ENCODE measurements at regions not wholly inside any gene's neighbourhood (a gene's known extent, or its start where the extent isn't known, plus 50 kb on each side); places are given as distances from the start of the nearest gene placed in this dataset.
"Not testable (repeated sequence)": the region's sequence is repeated elsewhere in the genome, so short reads cannot be mapped to it uniquely, and the experiment has no call there.

GRCh38 chr3:20450611-20451010 is 264.6 kb upstream of the SGO1 start:
- TF ChIP-seq CTCF (conservative IDR thresholded peaks at IDR 0.05; ENCODE audit: low read depth, low read length), result no peak
- no peak for DNase-seq (ENCODE audit: low read depth)
- no peak overlapping the region for H3K4me3 ChIP-seq (ENCODE audit: low read depth, low read length)

DNA sequence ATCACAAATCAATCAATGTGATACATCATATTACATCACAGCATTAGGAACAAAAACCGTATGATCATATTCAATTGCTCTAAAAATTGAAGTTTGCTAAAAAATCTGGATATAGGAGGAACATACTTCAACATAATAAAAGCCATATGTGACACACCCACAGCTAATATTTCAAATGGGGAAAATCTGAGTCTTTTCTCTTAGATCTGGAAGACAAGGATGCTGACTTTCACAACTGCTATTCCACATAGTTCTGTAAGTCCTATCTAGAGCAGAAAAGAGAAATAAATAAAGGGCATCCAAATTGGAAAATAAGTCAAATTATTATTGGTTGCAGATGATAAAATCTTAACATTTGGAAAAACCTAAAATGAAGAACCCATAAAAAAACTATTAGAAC is 256.8 kb upstream of the SGO1 start:
- no peak overlapping the region for H3K4me3 ChIP-seq (ENCODE audit: low read depth, low read length)
- TF ChIP-seq CTCF (conservative IDR thresholded peaks at IDR 0.05; ENCODE audit: low read depth, low read length), result no peak
- DNase-seq (ENCODE audit: low read depth), result no peak

- DNase-seq (ENCODE audit: low read depth); H3K4me3 ChIP-seq (ENCODE audit: low read depth, low read length): not testable (repeated sequence)
Observed at GRCh38 chr3:20427268-20427667, 241.3 kb upstream of the SGO1 start.

- DNase-seq (ENCODE audit: low read depth), result no peak
- no peak overlapping the region for H3K4me3 ChIP-seq (ENCODE audit: low read depth, low read length)
- no peak for TF ChIP-seq CTCF (conservative IDR thresholded peaks at IDR 0.05; ENCODE audit: low read depth, low read length)
Observed at GRCh38 chr3:20425138-20425537, 239.1 kb upstream of the SGO1 start.

GRCh38 chr3:20424086-20424485 is 238.1 kb upstream of the SGO1 start:
- no peak for TF ChIP-seq CTCF (conservative IDR thresholded peaks at IDR 0.05; ENCODE audit: low read depth, low read length)
- no peak for DNase-seq (ENCODE audit: low read depth)
- no peak overlapping the region for H3K4me3 ChIP-seq (ENCODE audit: low read depth, low read length)

DNA sequence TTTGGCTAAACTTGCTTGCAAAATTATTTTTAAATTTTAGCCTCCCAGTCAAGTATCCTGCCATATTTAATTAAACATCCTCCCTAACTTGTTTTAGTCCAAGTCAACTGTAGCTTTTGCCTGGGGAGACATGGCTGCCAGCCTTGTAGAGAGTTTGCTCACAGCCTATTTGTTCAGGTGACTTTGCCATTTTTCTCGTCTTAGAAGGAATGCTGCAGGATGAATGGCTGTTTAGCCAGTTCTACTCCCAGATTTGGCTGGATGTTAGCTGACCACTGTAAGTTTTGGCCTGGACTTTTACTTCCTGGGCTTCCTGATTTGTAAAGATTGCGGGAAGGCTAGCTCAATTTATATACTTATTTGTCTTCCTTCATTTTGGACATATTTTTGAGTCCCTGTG is 236.4 kb upstream of the SGO1 start:
- DNase-seq (ENCODE audit: low read depth), result no peak
- H3K4me3 ChIP-seq (ENCODE audit: low read depth, low read length), result no peak overlapping the region
- no peak for TF ChIP-seq CTCF (conservative IDR thresholded peaks at IDR 0.05; ENCODE audit: low read depth, low read length)

- TF ChIP-seq CTCF (conservative IDR thresholded peaks at IDR 0.05; ENCODE audit: low read depth, low read length), result no peak
- no peak for DNase-seq (ENCODE audit: low read depth)
Observed at GRCh38 chr3:20417388-20418108, 231.5 kb upstream of the SGO1 start.

More at GRCh38 chr3:20417388-20418108, 231.5 kb upstream of the SGO1 start:
- H3K4me3 ChIP-seq (ENCODE audit: low read depth, low read length), result no peak overlapping the region

Data from epithelial cell of proximal tubule (primary cell).